BE2C (cell line): ENCODE measurements at regions not wholly inside any gene's neighbourhood (a gene's known extent, or its start where the extent isn't known, plus 50 kb on each side); places are given as distances from the start of the nearest gene placed in this dataset.
"Not testable (repeated sequence)": the region's sequence is repeated elsewhere in the genome, so short reads cannot be mapped to it uniquely, and the experiment has no call there.

Experiments used
- DNase-seq: peaks from one replicate; pipeline ENCODE4 v3.0.0-alpha.2; 2020
- H3K27me3 ChIP-seq: fragments of 250-450 bp; sonication (Bioruptor Pico); 2 replicates; pipeline ENCODE4 v1.5.1; 2020; ENCODE audit warnings: mild to moderate bottlenecking
- H3K36me3 ChIP-seq: fragments of 250-450 bp; sonication (Bioruptor Pico); 2 replicates; pipeline ENCODE4 v1.5.1; 2020; ENCODE audit warnings: mild to moderate bottlenecking
- H3K4me1 ChIP-seq: fragments of 250-450 bp; sonication (Bioruptor Pico); 2 replicates; pipeline ENCODE4 v1.5.1; 2020
- H3K4me3 ChIP-seq: 2 replicates; pipeline ENCODE4 v1.5.1; 2011; ENCODE audit warnings: low read depth, low read length
- H3K9me3 ChIP-seq: fragments of 250-450 bp; sonication (Bioruptor Pico); 2 replicates; pipeline ENCODE4 v1.5.1; 2020
- TF ChIP-seq, protein P1 (sequence below): IDR thresholded peaks from 2 replicates; pipeline ENCODE4 v1.5.1; 2012; ENCODE audit warnings: mild to moderate bottlenecking, low read depth, low read length

DNA sequence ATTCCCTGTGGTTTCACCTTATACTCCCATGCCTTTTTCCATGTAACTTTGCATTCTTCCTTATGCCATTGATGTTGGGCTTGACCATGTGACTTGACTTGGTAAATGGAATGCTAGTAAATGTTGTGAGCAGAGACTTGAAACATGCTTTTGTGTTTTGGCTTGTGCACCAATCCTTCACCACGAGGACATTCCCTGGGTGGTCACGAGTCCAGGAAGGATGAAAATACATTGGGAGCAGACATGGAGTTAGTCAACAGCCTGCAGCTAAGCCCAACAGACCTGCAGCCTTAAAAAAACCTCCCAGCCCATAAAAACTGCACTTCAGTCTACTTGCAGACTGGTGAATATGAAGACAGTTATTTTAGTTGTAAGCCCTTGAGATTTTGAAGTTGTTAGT lies 116.5 kb upstream of the SPATS2L start:
- TF ChIP-seq, protein P1, sequence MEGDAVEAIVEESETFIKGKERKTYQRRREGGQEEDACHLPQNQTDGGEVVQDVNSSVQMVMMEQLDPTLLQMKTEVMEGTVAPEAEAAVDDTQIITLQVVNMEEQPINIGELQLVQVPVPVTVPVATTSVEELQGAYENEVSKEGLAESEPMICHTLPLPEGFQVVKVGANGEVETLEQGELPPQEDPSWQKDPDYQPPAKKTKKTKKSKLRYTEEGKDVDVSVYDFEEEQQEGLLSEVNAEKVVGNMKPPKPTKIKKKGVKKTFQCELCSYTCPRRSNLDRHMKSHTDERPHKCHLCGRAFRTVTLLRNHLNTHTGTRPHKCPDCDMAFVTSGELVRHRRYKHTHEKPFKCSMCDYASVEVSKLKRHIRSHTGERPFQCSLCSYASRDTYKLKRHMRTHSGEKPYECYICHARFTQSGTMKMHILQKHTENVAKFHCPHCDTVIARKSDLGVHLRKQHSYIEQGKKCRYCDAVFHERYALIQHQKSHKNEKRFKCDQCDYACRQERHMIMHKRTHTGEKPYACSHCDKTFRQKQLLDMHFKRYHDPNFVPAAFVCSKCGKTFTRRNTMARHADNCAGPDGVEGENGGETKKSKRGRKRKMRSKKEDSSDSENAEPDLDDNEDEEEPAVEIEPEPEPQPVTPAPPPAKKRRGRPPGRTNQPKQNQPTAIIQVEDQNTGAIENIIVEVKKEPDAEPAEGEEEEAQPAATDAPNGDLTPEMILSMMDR = no peak
- H3K36me3 ChIP-seq = no peaks in the 10 kb centered on the region
- no peak for DNase-seq
- no peak overlapping the region for H3K4me3 ChIP-seq
- no peaks in the 10 kb centered on the region for H3K9me3 ChIP-seq
- peaks cover 23% of the 10 kb centered on the region for H3K4me1 ChIP-seq
- H3K27me3 ChIP-seq = no peaks in the 10 kb centered on the region

DNA sequence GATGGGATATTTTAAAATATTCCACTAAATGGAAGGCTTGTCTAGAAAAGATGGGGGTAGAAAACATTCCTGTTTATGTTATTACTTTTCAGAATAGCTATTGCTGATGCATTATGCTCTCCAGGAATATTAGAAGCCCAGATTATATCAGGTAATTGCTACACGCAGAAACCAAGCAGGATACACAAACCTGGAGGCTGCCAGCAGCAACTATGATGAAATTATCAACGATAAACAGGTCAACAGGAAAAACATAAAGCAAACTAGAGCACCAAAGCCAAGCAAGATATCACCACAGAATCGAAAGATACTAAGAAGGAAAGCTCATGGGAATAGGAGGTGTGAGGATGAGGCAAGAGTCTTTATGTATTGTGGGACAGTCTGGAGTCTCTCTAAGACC lies 113.2 kb upstream of the SPATS2L start:
- peak; percentile 37 for DNase-seq
- peaks cover 23% of the 10 kb centered on the region for H3K4me1 ChIP-seq
- no peaks in the 10 kb centered on the region for H3K9me3 ChIP-seq
- no peaks in the 10 kb centered on the region for H3K36me3 ChIP-seq
- H3K27me3 ChIP-seq = no peaks in the 10 kb centered on the region
- TF ChIP-seq, protein P1 = no peak
- peak overlapping the region; percentile 0; the same call in 1 of the 2 replicates for H3K4me3 ChIP-seq

- H3K4me1 ChIP-seq = peaks cover 23% of the 10 kb centered on the region
These were observed 112.7 kb upstream of the SPATS2L start for GRCh38 chr2:200193791-200194190.

GRCh38 chr2:200194746-200195145 lies 111.7 kb upstream of the SPATS2L start:
- no peaks in the 10 kb centered on the region for H3K36me3 ChIP-seq
- peaks cover 28% of the 10 kb centered on the region for H3K4me1 ChIP-seq
- no peak overlapping the region for H3K4me3 ChIP-seq
- no peaks in the 10 kb centered on the region for H3K9me3 ChIP-seq
- TF ChIP-seq, protein P1 = no peak
- DNase-seq = no peak
- H3K27me3 ChIP-seq = no peaks in the 10 kb centered on the region

More at GRCh38 chr2:200193791-200194190, 112.7 kb upstream of the SPATS2L start:
- no peak for DNase-seq
- H3K4me3 ChIP-seq = peak overlapping the region; percentile 0; the same call in 1 of the 2 replicates
- H3K9me3 ChIP-seq = no peaks in the 10 kb centered on the region
- TF ChIP-seq, protein P1 = no peak
- no peaks in the 10 kb centered on the region for H3K27me3 ChIP-seq
- no peaks in the 10 kb centered on the region for H3K36me3 ChIP-seq

- Histone ChIP-seq H3K9me3 (peaks cover 3% of the 10 kb centered on the region; the same call in 1 of the 2 replicates), H3K4me1 (peaks cover 23% of the 10 kb centered on the region), H3K4me3 (no peak overlapping the region), H3K27me3 (no peaks in the 10 kb centered on the region), H3K36me3 (no peaks in the 10 kb centered on the region)
- TF ChIP-seq, protein P1 = no peak
- DNase-seq = no peak
These were observed 107.5 kb upstream of the SPATS2L start for GRCh38 chr2:200199005-200199404.

DNA sequence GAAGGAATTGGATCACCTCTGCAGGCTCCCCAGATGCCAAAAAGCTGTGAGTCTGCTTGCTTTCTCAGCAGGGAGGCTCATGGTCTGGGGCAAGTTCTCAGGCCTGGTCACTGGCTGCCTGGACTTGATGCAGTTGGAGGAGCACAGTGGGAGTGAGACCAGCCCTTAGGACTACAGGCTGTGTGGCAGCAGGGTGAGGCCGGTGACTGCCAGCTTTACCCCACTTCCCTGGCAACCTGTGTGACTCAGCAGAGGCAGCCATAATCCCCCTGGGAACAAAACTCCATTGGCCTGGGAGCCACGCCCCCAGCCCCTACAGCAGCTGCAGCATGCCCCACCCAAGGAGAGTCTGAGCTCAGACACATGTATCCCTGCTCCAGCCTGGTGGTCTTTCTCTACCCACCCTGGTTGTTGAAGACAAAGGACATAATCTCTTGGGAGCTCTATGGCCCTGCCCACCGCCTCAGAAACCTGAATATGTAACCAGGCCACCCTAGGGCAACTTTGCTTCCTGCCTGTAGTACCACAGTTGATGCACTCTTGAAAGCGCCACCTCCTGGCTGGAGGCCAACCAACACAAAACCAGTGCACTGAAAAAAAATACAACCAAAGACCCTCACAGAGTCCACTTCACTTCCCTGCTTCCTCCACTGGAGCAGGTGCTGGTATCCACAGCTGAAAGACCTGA lies 106.8 kb upstream of the SPATS2L start:
- Histone ChIP-seq H3K36me3 (no peaks in the 10 kb centered on the region), H3K27me3 (no peaks in the 10 kb centered on the region), H3K4me1 (peaks cover 15% of the 10 kb centered on the region), H3K9me3 (peaks cover 3% of the 10 kb centered on the region; the same call in 1 of the 2 replicates), H3K4me3 (no peak overlapping the region)
- TF ChIP-seq, protein P1 = peak; percentile 51
- DNase-seq = peak; percentile 72

DNA sequence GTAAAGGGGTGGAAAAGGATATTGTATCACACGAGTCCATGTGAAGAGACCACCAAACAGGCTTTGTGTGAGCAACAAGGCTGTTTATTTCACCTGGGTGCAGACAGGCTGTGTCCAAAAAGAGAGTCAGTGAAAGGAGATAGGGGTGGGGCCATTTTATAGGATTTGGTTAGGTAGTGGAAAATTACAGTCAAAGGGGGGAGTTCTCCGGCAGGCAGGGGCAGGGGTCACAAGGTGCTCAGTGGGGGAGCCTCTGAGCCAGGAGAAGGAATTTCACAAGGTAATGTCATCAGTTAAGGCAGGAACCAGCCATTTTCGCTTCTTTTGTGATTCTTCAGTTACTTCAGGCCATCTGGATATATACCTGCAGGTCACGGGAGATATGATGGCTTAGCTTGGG lies 104.7 kb upstream of the SPATS2L start:
- peaks cover 11% of the 10 kb centered on the region for H3K4me1 ChIP-seq
- H3K27me3 ChIP-seq, DNase-seq, H3K9me3 ChIP-seq, H3K4me3 ChIP-seq, H3K36me3 ChIP-seq: not testable (repeated sequence)
